SK-N-MC (cell line): ENCODE measurements at regions not wholly inside any gene's neighbourhood (a gene's known extent, or its start where the extent isn't known, plus 50 kb on each side); places are given as distances from the start of the nearest gene placed in this dataset.

Experiments
- EZH2 ChIP-seq: fragments of 200-600 bp; sonication (generic); IDR thresholded peaks from one replicate; pipeline ENCODE4 v1.6.1; 2017; ENCODE audit warnings: antibody characterized with exemption
- FOXP2 ChIP-seq: optimal IDR thresholded peaks from 2 replicates; pipeline ENCODE3; 2011; ENCODE audit warnings: mild to moderate bottlenecking, moderate library complexity; ENCODE audit not compliant: insufficient read depth; ENCODE audit errors: extremely low read length, control extremely low read depth
- POLR2AphosphoS5 ChIP-seq: IDR thresholded peaks from 2 replicates; pipeline ENCODE4 v1.6.1; 2012; ENCODE audit warnings: mild to moderate bottlenecking, low read depth, low read length, borderline replicate concordance

GRCh38 chr3:160126051-160126450, 99.2 kb upstream of the C3orf80 start:
- TF ChIP-seq POLR2AphosphoS5 (no peak), FOXP2 (no peak), EZH2 (no peak)
